ENCODE measurements at regions not wholly inside any gene's neighbourhood (a gene's known extent, or its start where the extent isn't known, plus 50 kb on each side); places are given as distances from the start of the nearest gene placed in this dataset.
"Not testable (repeated sequence)": the region's sequence is repeated elsewhere in the genome, so short reads cannot be mapped to it uniquely, and the experiment has no call there.

GRCh38 chr4:184335520-184335919, 117.8 kb upstream of the ENPP6 start:
- no peak for DNase-seq (ENCODE audit: low spot score)
- Mint-ChIP-seq H3K4me1 (ENCODE audit: unreplicated experiment) (no peaks in the 10 kb centered on the region), H3K27me3 (ENCODE audit: unreplicated experiment) (no peaks in the 10 kb centered on the region), H3K9me3 (ENCODE audit: unreplicated experiment) (no peaks in the 10 kb centered on the region), H3K4me3 (ENCODE audit: unreplicated experiment) (no peak overlapping the region), H3K36me3 (ENCODE audit: low read depth, unreplicated experiment) (no peaks in the 10 kb centered on the region), H3K27ac (ENCODE audit: unreplicated experiment) (no peak overlapping the region)
- TF ChIP-seq CTCF (IDR thresholded peaks at IDR 0.05; ENCODE audit: unreplicated experiment): no peak

- not testable (repeated sequence) for H3K27me3 Mint-ChIP-seq (ENCODE audit: unreplicated experiment); H3K36me3 Mint-ChIP-seq (ENCODE audit: low read depth, unreplicated experiment); H3K27ac Mint-ChIP-seq (ENCODE audit: unreplicated experiment); H3K4me1 Mint-ChIP-seq (ENCODE audit: unreplicated experiment); H3K4me3 Mint-ChIP-seq (ENCODE audit: unreplicated experiment); DNase-seq (ENCODE audit: low spot score); H3K9me3 Mint-ChIP-seq (ENCODE audit: unreplicated experiment)
Observed at GRCh38 chr4:184333446-184333845, 115.8 kb upstream of the ENPP6 start.

GRCh38 chr4:184331268-184331995, 113.8 kb upstream of the ENPP6 start:
- Mint-ChIP-seq H3K27ac (ENCODE audit: unreplicated experiment) (no peak overlapping the region), H3K36me3 (ENCODE audit: low read depth, unreplicated experiment) (no peaks in the 10 kb centered on the region)

GRCh38 chr4:184330517-184331094, 112.9 kb upstream of the ENPP6 start:
- not testable (repeated sequence) for H3K9me3 Mint-ChIP-seq (ENCODE audit: unreplicated experiment); H3K36me3 Mint-ChIP-seq (ENCODE audit: low read depth, unreplicated experiment); H3K4me3 Mint-ChIP-seq (ENCODE audit: unreplicated experiment); H3K4me1 Mint-ChIP-seq (ENCODE audit: unreplicated experiment); H3K27me3 Mint-ChIP-seq (ENCODE audit: unreplicated experiment); DNase-seq (ENCODE audit: low spot score); H3K27ac Mint-ChIP-seq (ENCODE audit: unreplicated experiment)

More at GRCh38 chr4:184331268-184331995, 113.8 kb upstream of the ENPP6 start:
- H3K4me3 Mint-ChIP-seq (ENCODE audit: unreplicated experiment): no peak overlapping the region
- TF ChIP-seq CTCF (IDR thresholded peaks at IDR 0.05; ENCODE audit: unreplicated experiment): no peak
- DNase-seq (ENCODE audit: low spot score): no peak
- H3K4me1 Mint-ChIP-seq (ENCODE audit: unreplicated experiment): no peaks in the 10 kb centered on the region
- peaks cover 1% of the 10 kb centered on the region for H3K27me3 Mint-ChIP-seq (ENCODE audit: unreplicated experiment)
- no peaks in the 10 kb centered on the region for H3K9me3 Mint-ChIP-seq (ENCODE audit: unreplicated experiment)

GRCh38 chr4:184329659-184330400, 112.2 kb upstream of the ENPP6 start:
- Mint-ChIP-seq H3K36me3 (ENCODE audit: low read depth, unreplicated experiment) (no peaks in the 10 kb centered on the region), H3K4me1 (ENCODE audit: unreplicated experiment) (no peaks in the 10 kb centered on the region), H3K9me3 (ENCODE audit: unreplicated experiment) (no peaks in the 10 kb centered on the region), H3K27me3 (ENCODE audit: unreplicated experiment) (peaks cover 1% of the 10 kb centered on the region), H3K4me3 (ENCODE audit: unreplicated experiment) (no peak overlapping the region), H3K27ac (ENCODE audit: unreplicated experiment) (no peak overlapping the region)
- DNase-seq (ENCODE audit: low spot score): no peak
- no peak for TF ChIP-seq CTCF (IDR thresholded peaks at IDR 0.05; ENCODE audit: unreplicated experiment)

GRCh38 chr4:184329235-184329634, 111.6 kb upstream of the ENPP6 start:
- H3K4me1 Mint-ChIP-seq (ENCODE audit: unreplicated experiment): no peaks in the 10 kb centered on the region
- H3K9me3 Mint-ChIP-seq (ENCODE audit: unreplicated experiment): no peaks in the 10 kb centered on the region
- H3K4me3 Mint-ChIP-seq (ENCODE audit: unreplicated experiment): no peak overlapping the region
- no peaks in the 10 kb centered on the region for H3K36me3 Mint-ChIP-seq (ENCODE audit: low read depth, unreplicated experiment)
- DNase-seq (ENCODE audit: low spot score): no peak
- H3K27ac Mint-ChIP-seq (ENCODE audit: unreplicated experiment): no peak overlapping the region
- peaks cover 1% of the 10 kb centered on the region for H3K27me3 Mint-ChIP-seq (ENCODE audit: unreplicated experiment)
- no peak for TF ChIP-seq CTCF (IDR thresholded peaks at IDR 0.05; ENCODE audit: unreplicated experiment)
